ENCODE measurements at regions not wholly inside any gene's neighbourhood (a gene's known extent, or its start where the extent isn't known, plus 50 kb on each side); places are given as distances from the start of the nearest gene placed in this dataset.

DNA sequence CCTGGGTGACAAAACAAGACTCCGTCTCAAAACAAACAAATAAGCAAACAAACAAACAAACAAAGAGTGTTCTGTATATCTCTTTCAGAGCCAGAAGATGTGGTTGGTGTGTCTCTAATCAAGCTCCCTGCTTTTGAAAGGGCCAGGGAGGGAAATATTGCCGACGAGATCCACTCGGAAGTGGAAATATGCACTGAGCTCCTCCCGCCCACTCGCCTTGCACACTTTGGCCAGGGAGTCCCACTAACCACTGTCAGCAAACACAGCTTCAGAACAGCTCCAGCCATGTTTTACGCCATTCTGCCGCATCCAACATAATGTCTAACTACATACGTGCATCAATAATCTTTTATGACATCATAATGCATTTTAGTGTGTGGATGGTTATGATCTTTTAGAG, 155.5 kb upstream of the VSTM2B start:
- no peak for TF ChIP-seq POLR2A (IDR thresholded peaks at IDR 0.05)
- TF ChIP-seq CTCF (IDR thresholded peaks at IDR 0.05): no peak
